Heart right ventricle (tissue), 16 donors: ENCODE measurements at regions not wholly inside any gene's neighbourhood (a gene's known extent, or its start where the extent isn't known, plus 50 kb on each side); places are given as distances from the start of the nearest gene placed in this dataset.

ENCODE experiments used
- ATAC-seq, 8 donors: fragments of 200-7000 bp; cut with Tn5 transposase; one replicate each; pipeline ENCODE4 v1.9.1; 2020; ENCODE audit warnings: mild to moderate bottlenecking in 8 of 8, moderate library complexity in 8 of 8, moderate number of reproducible peaks in 1 of 8
- DNase-seq, 2 donors: peaks; one replicate each; pipeline ENCODE4 v3.0.0-alpha.2; 2020
- H3K27ac ChIP-seq, 10 donors: fragments of 200-600 bp; sonication (generic) in 2 of 10; one replicate each; pipeline versions ENCODE4 v1.5.0 to v1.8.0; 2020 to 2022; ENCODE audit warnings: mild to moderate bottlenecking in 3 of 10
- H3K27me3 ChIP-seq, 7 donors: fragments of 200-600 bp; one replicate each; pipeline ENCODE4 v1.8.0; 2021 to 2022; ENCODE audit warnings: mild to moderate bottlenecking in 2 of 7
- H3K36me3 ChIP-seq, 9 donors: fragments of 200-600 bp; sonication (generic) in 1 of 9; one replicate each; pipeline versions ENCODE4 v1.5.0 to v1.8.0; 2020 to 2022; ENCODE audit warnings: mild to moderate bottlenecking in 2 of 9
- H3K4me1 ChIP-seq, 9 donors: fragments of 200-600 bp; sonication (generic) in 1 of 9; one replicate each; pipeline versions ENCODE4 v1.5.0 to v1.8.0; 2020 to 2022; ENCODE audit warnings: mild to moderate bottlenecking in 4 of 9
- H3K4me3 ChIP-seq, 10 donors: fragments of 200-600 bp; sonication (generic) in 2 of 10; one replicate each; pipeline versions ENCODE4 v1.5.0 to v1.8.0; 2020 to 2022; ENCODE audit warnings: mild to moderate bottlenecking in 7 of 10, moderate library complexity in 2 of 10
- H3K9me3 ChIP-seq, 11 donors: fragments of 200-600 bp in 10 of 11; sonication (generic) in 2 of 11; one replicate each; pipeline versions ENCODE4 v1.5.0 to v1.8.0; 2013 to 2022; ENCODE audit warnings: mild to moderate bottlenecking in 2 of 11, control low read depth in 1 of 11, moderate library complexity in 1 of 11
- WGBS, 2 donors: extraction: QIAGEN DNeasy Blood & Tissue Kit; methylation state at CpG; one replicate each; pipeline ENCODE4 v1.1.7; 2013; ENCODE audit warnings: inconsistent platforms in 1 of 2; 5-methylcytosine and 5-hydroxymethylcytosine counted together
- intact Hi-C, 10 donors: fragments of 100-400 bp; cut with DNase I; formaldehyde crosslinking; loops; one replicate each; pipeline versions ENCODE4 v1.11.1 to v1.14.2; 2022
- TF ChIP-seq, protein P1 (sequence below), 9 donors: fragments of 200-600 bp; sonication (generic) in 2 of 9; IDR thresholded peaks; one replicate each; pipeline versions ENCODE4 v1.5.0 to v1.8.0; 2021 to 2022; ENCODE audit warnings: antibody characterized with exemption in 9 of 9, mild to moderate bottlenecking in 5 of 9, moderate library complexity in 1 of 9
- donor health status: Arrhythmogenic right ventricular cardiomyopathy.
- donor health status: ischemic (EF 13 %, LVEDD 7.1; RV severe dilation, severe dysfunction).
- donor health status: healthy with polysubstance abuse.
- donor health status: DM: no; HTN: yes; CAD: no.
- donor health status: DM: no; HTN: no; CAD: no.
- donor health status: ischemic (EF 25% LVEDD 6.9; RV normal size, moderate dysfunction).
- donor health status: ischemic (EF 25% LVEDD 5.7; RV mildly dilated, moderate dysfunction).
- donor health status: healthy.
- donor health status: DM: yes; HTN: yes; CAD: no.
- donor health status: Ischemic cardiomyopathy.
- donor health status: ischemic (EF 35%, LVEDD 5.7; RV mildly dilated, moderate dysfunction).
- donor health status: nonischemic (EF 11% LVEDD 7.7; RV severe dilation, severe dysfunction).
- donor health status: DM: yes; HTN: yes; CAD: no.
- donor health status: PGD.
- donor health status: ischemic (EF 29% LVEDD 5.4; RV normal size, mild dysfunction).
- donor health status: nonischemic (EF 23%, LVEDD 6.1; RV moderate dilation, normal function).

DNA sequence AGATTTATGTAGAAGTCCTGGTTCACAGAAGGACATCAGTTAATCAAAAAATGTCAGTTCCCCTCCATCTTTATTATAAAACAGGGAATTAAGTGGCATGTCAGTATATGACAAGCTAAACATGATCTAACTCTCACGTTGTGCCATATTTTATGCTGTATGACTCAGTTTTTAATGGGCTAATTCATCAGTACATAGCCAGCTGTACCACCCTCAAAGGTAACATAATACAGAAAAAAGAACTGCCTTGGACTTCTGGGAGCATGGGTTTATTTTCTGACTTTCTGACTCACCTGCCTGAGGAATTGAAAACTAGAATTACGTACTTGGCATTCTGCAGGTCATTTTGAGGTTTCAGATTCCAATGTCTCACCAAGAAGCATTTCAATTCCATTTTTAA is 135.7 kb downstream of the CMPK2 start:
- peaks cover 0 to 16% (median 0%) of the 10 kb centered on the region in 7 donors for H3K27me3 ChIP-seq
- H3K4me3 ChIP-seq, result no peak overlapping the region
- H3K4me1 ChIP-seq, result no peaks in the 10 kb centered on the region
- DNase-seq, result no peak
- no peaks in the 10 kb centered on the region for H3K36me3 ChIP-seq
- H3K27ac ChIP-seq, result no peak overlapping the region
- no peaks in the 10 kb centered on the region for H3K9me3 ChIP-seq
- intact Hi-C loops, result no loop called here
- WGBS, 2 donors, result 81 to 87% methylated on average over 2 of the region's 2 CpGs
- TF ChIP-seq, protein P1, sequence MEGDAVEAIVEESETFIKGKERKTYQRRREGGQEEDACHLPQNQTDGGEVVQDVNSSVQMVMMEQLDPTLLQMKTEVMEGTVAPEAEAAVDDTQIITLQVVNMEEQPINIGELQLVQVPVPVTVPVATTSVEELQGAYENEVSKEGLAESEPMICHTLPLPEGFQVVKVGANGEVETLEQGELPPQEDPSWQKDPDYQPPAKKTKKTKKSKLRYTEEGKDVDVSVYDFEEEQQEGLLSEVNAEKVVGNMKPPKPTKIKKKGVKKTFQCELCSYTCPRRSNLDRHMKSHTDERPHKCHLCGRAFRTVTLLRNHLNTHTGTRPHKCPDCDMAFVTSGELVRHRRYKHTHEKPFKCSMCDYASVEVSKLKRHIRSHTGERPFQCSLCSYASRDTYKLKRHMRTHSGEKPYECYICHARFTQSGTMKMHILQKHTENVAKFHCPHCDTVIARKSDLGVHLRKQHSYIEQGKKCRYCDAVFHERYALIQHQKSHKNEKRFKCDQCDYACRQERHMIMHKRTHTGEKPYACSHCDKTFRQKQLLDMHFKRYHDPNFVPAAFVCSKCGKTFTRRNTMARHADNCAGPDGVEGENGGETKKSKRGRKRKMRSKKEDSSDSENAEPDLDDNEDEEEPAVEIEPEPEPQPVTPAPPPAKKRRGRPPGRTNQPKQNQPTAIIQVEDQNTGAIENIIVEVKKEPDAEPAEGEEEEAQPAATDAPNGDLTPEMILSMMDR (IDR thresholded peaks at IDR 0.05), result no peak
- ATAC-seq, result no peak

DNA sequence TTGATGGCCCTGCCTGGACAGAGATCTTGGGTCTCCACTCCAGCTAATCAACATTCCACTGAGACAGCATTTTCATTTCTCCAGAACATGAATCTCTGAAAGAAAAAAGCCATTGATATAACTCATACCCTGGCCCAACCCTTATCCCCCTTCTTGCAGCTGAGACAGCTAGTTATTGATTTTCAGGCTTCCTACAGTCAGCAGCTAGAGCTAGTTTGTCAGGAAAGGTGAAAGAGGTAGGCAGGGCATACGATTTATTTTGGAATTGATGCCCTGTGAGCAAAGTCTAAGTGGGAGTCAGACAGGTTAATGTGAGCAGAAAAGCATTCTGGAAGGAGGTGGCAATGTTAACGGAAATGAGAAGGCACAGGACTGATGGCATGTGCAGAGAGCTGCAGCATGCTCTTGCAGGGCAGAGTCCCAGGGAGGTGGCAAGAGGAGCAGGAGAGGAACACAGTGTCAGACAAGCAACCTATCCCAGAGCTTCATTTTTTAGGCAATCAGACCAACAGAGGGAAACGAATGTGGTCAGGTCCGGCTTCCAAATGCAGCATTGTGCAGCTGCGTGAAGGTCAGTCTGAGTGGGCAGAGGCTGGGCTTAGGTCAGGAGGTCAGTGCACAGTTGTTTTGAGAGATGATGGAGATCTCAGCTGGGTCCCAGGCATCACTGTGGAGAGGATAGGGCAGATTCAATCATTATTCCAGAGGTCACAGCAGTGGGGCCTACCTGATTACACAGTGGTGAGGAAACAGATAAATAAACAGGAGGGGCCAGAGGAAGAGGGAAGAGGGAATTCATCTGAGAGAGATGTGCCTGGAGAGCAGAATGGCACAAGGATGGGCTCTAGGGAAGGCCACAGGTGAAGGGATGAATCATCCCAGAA is 134.8 kb downstream of the CMPK2 start:
- H3K9me3 ChIP-seq, result no peaks in the 10 kb centered on the region
- H3K4me1 ChIP-seq, result no peaks in the 10 kb centered on the region
- no peak overlapping the region for H3K27ac ChIP-seq
- DNase-seq (no peak), ATAC-seq (no peak)
- no peak overlapping the region for H3K4me3 ChIP-seq
- intact Hi-C loops, result no loop called here
- H3K36me3 ChIP-seq, result no peaks in the 10 kb centered on the region
- TF ChIP-seq, protein P1 (IDR thresholded peaks at IDR 0.05), result no peak
- WGBS, 2 donors, result 75 to 79% methylated on average over 5 of the region's 5 CpGs
- peaks cover 0 to 16% (median 0%) of the 10 kb centered on the region in 7 donors for H3K27me3 ChIP-seq

DNA sequence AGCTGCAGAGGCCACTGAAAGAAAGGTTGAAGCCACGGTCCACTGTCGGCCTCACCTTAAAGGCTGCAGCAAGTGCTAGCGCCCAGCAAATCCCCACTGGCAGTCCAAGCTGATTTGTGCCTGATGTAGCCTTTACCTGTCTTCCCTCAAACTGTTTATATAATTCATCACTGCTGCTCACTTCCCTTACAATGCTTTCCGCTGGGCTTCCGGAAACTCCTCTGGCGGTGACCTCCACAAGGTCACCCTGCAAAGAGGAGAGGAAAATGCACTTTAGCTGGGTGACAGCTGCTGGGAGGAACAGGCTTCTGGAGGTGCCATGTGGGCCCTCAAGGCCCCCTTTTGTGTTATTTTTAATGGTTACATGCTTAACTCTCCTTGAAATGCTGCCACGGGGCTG is 126.2 kb downstream of the CMPK2 start:
- 83 to 87% methylated on average over 7 of the region's 7 CpGs for WGBS, 2 donors
- H3K27me3 ChIP-seq, result peaks cover 0 to 8% (median 0%) of the 10 kb centered on the region in 7 donors
- intact Hi-C loops, result no loop called here
- no peak overlapping the region for H3K4me3 ChIP-seq
- TF ChIP-seq, protein P1 (IDR thresholded peaks at IDR 0.05), result no peak
- H3K27ac ChIP-seq, result no peak overlapping the region
- no peak for DNase-seq
- no peaks in the 10 kb centered on the region for H3K9me3 ChIP-seq
- no peaks in the 10 kb centered on the region for H3K4me1 ChIP-seq
- H3K36me3 ChIP-seq, result no peaks in the 10 kb centered on the region
- no peak for ATAC-seq

DNA sequence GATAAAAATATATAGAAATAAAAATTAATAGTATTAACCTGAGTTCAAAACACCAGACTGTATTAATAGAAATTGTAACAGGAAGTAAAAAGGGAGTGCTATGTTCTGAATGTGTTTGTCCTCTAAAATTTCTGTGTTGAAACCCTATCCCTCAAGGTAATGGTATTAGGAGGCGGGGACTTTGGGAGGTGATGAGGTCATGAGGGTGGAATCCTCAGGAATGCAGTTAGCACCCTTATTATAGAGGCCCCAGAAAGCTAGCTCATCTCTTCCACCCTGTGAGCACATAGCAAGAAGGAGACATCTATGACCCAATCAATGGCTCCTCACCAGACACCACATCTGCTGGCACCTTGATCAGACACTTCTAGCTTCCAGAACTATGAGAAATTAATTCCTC is 124.5 kb downstream of the CMPK2 start:
- intact Hi-C loops, result no loop called here
- Histone ChIP-seq H3K27me3 (peaks cover 0 to 11% (median 0%) of the 10 kb centered on the region in 7 donors), H3K9me3 (peaks cover 0 to 4% (median 0%) of the 10 kb centered on the region in 11 donors), H3K36me3 (no peaks in the 10 kb centered on the region), H3K4me1 (no peaks in the 10 kb centered on the region), H3K27ac (no peak overlapping the region), H3K4me3 (no peak overlapping the region)
- ATAC-seq (no peak), DNase-seq (no peak)
- 96 to 98% methylated on average over 1 of the region's 1 CpG for WGBS, 2 donors
- TF ChIP-seq, protein P1 (IDR thresholded peaks at IDR 0.05), result no peak
